ENCODE measurements at regions not wholly inside any gene's neighbourhood (a gene's known extent, or its start where the extent isn't known, plus 50 kb on each side); places are given as distances from the start of the nearest gene placed in this dataset.

DNA sequence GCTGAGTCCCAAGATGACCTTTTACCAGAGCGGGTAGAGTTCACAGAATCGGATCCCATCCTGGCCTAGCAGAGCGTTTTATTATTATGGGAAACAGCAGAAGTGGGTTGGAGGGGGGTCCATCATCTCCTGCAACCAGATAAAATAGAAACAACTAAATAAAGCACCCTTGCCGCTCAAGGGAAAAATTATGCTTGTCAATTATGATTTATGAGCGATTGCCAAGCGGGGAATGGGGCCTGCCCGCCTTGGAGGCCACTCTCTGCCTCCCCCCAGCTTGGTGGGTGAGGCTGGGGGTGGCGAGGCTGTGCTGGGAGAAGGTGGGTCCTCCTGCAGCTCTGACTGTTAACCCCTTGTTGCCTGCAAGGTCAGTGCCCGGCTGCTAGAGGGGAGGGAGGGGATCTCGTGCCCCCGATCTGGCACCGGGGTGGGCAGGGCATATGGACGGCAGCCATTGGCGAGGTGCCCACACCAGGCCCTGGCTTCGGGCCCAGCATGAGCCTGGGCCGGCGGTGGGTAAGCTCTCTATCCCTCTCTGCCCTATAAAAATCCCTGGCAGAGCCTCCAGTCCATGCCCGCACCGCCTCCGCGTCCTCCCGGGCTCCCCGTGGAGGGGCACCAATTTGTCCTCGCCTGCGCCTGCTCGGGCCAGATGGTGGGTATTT lies 129.1 kb downstream of the URI1 start:
- no peak for TF ChIP-seq POLR2A (IDR thresholded peaks at IDR 0.05)
- TF ChIP-seq, protein P1, sequence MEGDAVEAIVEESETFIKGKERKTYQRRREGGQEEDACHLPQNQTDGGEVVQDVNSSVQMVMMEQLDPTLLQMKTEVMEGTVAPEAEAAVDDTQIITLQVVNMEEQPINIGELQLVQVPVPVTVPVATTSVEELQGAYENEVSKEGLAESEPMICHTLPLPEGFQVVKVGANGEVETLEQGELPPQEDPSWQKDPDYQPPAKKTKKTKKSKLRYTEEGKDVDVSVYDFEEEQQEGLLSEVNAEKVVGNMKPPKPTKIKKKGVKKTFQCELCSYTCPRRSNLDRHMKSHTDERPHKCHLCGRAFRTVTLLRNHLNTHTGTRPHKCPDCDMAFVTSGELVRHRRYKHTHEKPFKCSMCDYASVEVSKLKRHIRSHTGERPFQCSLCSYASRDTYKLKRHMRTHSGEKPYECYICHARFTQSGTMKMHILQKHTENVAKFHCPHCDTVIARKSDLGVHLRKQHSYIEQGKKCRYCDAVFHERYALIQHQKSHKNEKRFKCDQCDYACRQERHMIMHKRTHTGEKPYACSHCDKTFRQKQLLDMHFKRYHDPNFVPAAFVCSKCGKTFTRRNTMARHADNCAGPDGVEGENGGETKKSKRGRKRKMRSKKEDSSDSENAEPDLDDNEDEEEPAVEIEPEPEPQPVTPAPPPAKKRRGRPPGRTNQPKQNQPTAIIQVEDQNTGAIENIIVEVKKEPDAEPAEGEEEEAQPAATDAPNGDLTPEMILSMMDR (IDR thresholded peaks at IDR 0.05), result no peak

Data from esophagus squamous epithelium (tissue), 4 donors.